A549 (cell line): ENCODE measurements at regions not wholly inside any gene's neighbourhood (a gene's known extent, or its start where the extent isn't known, plus 50 kb on each side); places are given as distances from the start of the nearest gene placed in this dataset.

ENCODE experiments used
- CBX8 ChIP-seq: fragments of 200-600 bp; sonication (generic); IDR thresholded peaks from 2 replicates; pipeline ENCODE4 v1.6.1; 2016
- CEBPB ChIP-seq, 2 experiments: fragments of >200 bp in 1 of 2; sonication (Bioruptor Twin) in 1 of 2; formaldehyde crosslinking in 1 of 2; IDR thresholded peaks; 2 replicates each; pipeline ENCODE4 v1.6.1; 2012 to 2016
- EHMT2 ChIP-seq: fragments of 200-600 bp; sonication (generic); IDR thresholded peaks from 2 replicates; pipeline ENCODE4 v1.6.1; 2016; ENCODE audit warnings: antibody characterized with exemption, low read depth, mild to moderate bottlenecking, moderate library complexity
- GATA3 ChIP-seq: IDR thresholded peaks from 2 replicates; pipeline ENCODE4 v1.6.1; 2012; ENCODE audit warnings: borderline replicate concordance
- HDAC2 ChIP-seq: fragments of 200-600 bp; sonication (generic); IDR thresholded peaks from 2 replicates; pipeline ENCODE4 v1.6.1; 2016
- MAFK ChIP-seq: fragments of 450-650 bp; IDR thresholded peaks from 2 replicates; pipeline ENCODE4 v1.6.1; 2014; ENCODE audit not compliant: partially characterized antibody
- MYC ChIP-seq: IDR thresholded peaks from 2 replicates; pipeline ENCODE4 v1.6.1; 2012; ENCODE audit warnings: mild to moderate bottlenecking, inconsistent platforms, low read length, improper control_type of control experiment, borderline replicate concordance
- POLR2A ChIP-seq: IDR thresholded peaks from 2 replicates; pipeline ENCODE4 v1.6.1; 2012; ENCODE audit warnings: mild to moderate bottlenecking, low read length
- RARB ChIP-seq: fragments of 250-450 bp; sonication (Bioruptor Pico); IDR thresholded peaks from 2 replicates; pipeline ENCODE4 v1.8.0; 2021; ENCODE audit warnings: mild to moderate bottlenecking, moderate library complexity
- SMC3 ChIP-seq: fragments of >200 bp; sonication (Bioruptor Twin); formaldehyde crosslinking; IDR thresholded peaks from 3 replicates; pipeline ENCODE4 v1.6.1; 2018; ENCODE audit warnings: inconsistent platforms
- ZFP36 ChIP-seq: fragments of 450-650 bp; IDR thresholded peaks from 2 replicates; pipeline ENCODE4 v1.6.1; 2014; ENCODE audit warnings: borderline replicate concordance; ENCODE audit not compliant: partially characterized antibody
- ZNF302 ChIP-seq: fragments of 250-450 bp; sonication (Bioruptor Pico); IDR thresholded peaks from 2 replicates; pipeline ENCODE4 v1.9.0; 2021; ENCODE audit warnings: inconsistent platforms, mild to moderate bottlenecking, moderate library complexity
- TF ChIP-seq, protein P1 (sequence below): fragments of >200 bp; sonication (Bioruptor Twin); formaldehyde crosslinking; IDR thresholded peaks from 3 replicates; pipeline ENCODE4 v1.5.1; 2016
- TF ChIP-seq, protein P2 (sequence below): IDR thresholded peaks from 2 replicates; pipeline ENCODE4 v1.6.1; 2012; ENCODE audit warnings: low read depth, borderline replicate concordance

DNA sequence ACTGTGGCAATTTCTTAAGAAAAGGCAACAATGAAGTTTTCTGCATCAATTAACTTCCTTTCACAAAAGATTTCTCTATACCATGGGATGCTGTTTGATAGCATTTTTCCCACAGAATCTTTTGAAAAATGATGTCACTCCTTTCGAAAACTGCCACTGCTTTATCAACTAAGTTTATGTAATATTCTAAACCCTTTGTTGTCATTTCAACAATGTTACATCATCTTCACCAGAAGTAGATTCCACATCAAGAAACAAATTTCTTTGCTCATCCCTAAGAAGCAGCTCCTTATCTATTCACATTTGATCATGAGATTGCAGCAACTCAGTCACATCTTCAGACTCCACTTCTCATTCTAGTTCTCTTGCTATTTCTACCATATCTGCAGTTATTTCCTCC is 116.1 kb upstream of the KCND3 start:
- TF ChIP-seq, protein P1, sequence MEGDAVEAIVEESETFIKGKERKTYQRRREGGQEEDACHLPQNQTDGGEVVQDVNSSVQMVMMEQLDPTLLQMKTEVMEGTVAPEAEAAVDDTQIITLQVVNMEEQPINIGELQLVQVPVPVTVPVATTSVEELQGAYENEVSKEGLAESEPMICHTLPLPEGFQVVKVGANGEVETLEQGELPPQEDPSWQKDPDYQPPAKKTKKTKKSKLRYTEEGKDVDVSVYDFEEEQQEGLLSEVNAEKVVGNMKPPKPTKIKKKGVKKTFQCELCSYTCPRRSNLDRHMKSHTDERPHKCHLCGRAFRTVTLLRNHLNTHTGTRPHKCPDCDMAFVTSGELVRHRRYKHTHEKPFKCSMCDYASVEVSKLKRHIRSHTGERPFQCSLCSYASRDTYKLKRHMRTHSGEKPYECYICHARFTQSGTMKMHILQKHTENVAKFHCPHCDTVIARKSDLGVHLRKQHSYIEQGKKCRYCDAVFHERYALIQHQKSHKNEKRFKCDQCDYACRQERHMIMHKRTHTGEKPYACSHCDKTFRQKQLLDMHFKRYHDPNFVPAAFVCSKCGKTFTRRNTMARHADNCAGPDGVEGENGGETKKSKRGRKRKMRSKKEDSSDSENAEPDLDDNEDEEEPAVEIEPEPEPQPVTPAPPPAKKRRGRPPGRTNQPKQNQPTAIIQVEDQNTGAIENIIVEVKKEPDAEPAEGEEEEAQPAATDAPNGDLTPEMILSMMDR: no peak
- TF ChIP-seq CEBPB (IDR thresholded peaks at IDR 0.05) (no peak), ZFP36 (no peak), CBX8 (no peak), SMC3 (no peak), HDAC2 (no peak), POLR2A (no peak), ZNF302 (CRISPR knock-in tag) (no peak), MYC (no peak), EHMT2 (no peak), RARB (CRISPR knock-in tag) (no peak), MAFK (no peak), GATA3 (no peak)
- TF ChIP-seq, protein P2, sequence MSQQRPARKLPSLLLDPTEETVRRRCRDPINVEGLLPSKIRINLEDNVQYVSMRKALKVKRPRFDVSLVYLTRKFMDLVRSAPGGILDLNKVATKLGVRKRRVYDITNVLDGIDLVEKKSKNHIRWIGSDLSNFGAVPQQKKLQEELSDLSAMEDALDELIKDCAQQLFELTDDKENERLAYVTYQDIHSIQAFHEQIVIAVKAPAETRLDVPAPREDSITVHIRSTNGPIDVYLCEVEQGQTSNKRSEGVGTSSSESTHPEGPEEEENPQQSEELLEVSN: no peak
